ENCODE measurements at regions not wholly inside any gene's neighbourhood (a gene's known extent, or its start where the extent isn't known, plus 50 kb on each side); places are given as distances from the start of the nearest gene placed in this dataset.

GRCh38 chr1:23639460-23640095 is 52.0 kb upstream of the RPL11 start:
- H3K4me3 ChIP-seq (ENCODE audit: low read depth, low read length) = no peak overlapping the region
- no peaks in the 10 kb centered on the region for H3K27me3 ChIP-seq (ENCODE audit: control insufficient read depth, insufficient read depth, low read length)
- H3K9me3 ChIP-seq (ENCODE audit: control insufficient read depth, insufficient read depth, low read length) = no peaks in the 10 kb centered on the region
- H3K9ac ChIP-seq (ENCODE audit: low read depth, low read length) = no peak overlapping the region
- peaks cover 4% of the 10 kb centered on the region for H3K4me1 ChIP-seq (ENCODE audit: control insufficient read depth, insufficient read depth, low read length)
- H3K36me3 ChIP-seq (ENCODE audit: control insufficient read depth, insufficient read depth, low read length) = no peaks in the 10 kb centered on the region

DNA sequence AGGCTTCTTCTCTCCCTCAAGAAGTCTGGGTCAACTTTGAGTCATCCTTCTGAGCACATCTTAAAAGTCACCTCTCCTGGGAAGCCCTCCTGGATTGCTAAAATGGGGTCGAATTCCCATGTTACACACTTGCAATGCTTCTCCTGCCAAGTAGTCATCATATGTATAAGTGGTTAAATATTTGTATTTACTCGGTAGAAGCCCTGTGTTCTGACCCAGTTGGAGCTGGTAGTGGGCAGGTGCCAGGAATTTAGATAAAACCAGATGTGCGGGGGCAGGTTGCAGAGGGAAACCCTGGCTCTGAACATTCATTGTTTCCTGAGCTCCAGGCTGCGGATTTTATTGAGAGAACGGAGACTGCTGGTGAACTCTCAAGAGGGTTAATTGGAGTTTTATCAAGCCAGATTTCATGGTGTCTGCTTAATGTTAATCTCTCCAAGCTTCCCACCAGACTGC is 52.8 kb upstream of the RPL11 start:
- H3K4me3 ChIP-seq (ENCODE audit: low read depth, low read length) = no peak overlapping the region
- peaks cover 4% of the 10 kb centered on the region for H3K4me1 ChIP-seq (ENCODE audit: control insufficient read depth, insufficient read depth, low read length)
- H3K9ac ChIP-seq (ENCODE audit: low read depth, low read length) = no peak overlapping the region
- no peaks in the 10 kb centered on the region for H3K36me3 ChIP-seq (ENCODE audit: control insufficient read depth, insufficient read depth, low read length)
- no peaks in the 10 kb centered on the region for H3K27me3 ChIP-seq (ENCODE audit: control insufficient read depth, insufficient read depth, low read length)
- H3K9me3 ChIP-seq (ENCODE audit: control insufficient read depth, insufficient read depth, low read length) = no peaks in the 10 kb centered on the region

DNA sequence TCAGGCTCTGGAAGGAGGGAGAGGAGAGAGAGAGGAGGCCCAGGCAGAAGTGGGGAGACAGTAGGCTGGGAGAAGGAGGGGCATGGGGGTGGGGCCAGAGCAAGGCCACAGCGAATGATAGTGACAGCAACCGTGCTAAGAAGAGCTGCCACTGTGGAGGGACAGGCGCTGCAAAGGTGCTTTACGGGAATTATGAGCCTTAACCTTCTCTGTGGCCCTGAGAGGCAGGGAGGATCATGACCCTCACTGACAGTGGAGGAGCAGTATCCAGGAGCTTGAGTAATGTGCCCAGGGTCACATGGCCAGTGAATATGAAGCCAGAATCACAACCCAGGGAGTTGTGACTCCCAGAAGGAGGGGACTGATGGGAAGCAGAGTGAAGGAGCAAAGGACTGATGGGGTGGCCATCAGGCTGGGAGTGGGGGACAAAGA is 53.4 kb upstream of the RPL11 start:
- no peaks in the 10 kb centered on the region for H3K27me3 ChIP-seq (ENCODE audit: control insufficient read depth, insufficient read depth, low read length)
- H3K9ac ChIP-seq (ENCODE audit: low read depth, low read length) = no peak overlapping the region
- no peaks in the 10 kb centered on the region for H3K9me3 ChIP-seq (ENCODE audit: control insufficient read depth, insufficient read depth, low read length)
- no peak overlapping the region for H3K4me3 ChIP-seq (ENCODE audit: low read depth, low read length)
- peaks cover 4% of the 10 kb centered on the region for H3K4me1 ChIP-seq (ENCODE audit: control insufficient read depth, insufficient read depth, low read length)
- H3K36me3 ChIP-seq (ENCODE audit: control insufficient read depth, insufficient read depth, low read length) = no peaks in the 10 kb centered on the region

DNA sequence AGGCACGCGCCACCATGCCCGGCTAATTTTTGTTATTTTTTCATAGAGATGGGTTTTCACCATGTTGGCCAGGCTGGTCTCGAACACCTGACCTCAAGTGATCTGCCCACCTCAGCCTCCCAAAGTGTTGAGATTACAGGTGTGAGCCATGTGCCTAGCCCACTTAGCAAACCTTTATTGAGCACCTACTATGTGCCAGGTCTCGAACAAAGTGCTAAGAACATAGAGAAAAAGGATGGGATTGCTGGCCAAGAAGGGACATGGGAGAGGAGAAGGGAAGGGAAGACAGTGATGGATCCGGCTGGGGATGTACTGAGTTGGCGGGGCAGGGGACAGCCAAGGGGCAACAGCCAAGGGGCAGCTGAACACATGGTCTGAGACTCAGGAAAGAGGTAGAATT is 55.6 kb upstream of the RPL11 start:
- Histone ChIP-seq H3K27me3 (ENCODE audit: control insufficient read depth, insufficient read depth, low read length) (no peaks in the 10 kb centered on the region), H3K4me3 (ENCODE audit: low read depth, low read length) (no peak overlapping the region), H3K9me3 (ENCODE audit: control insufficient read depth, insufficient read depth, low read length) (no peaks in the 10 kb centered on the region), H3K36me3 (ENCODE audit: control insufficient read depth, insufficient read depth, low read length) (no peaks in the 10 kb centered on the region), H3K9ac (ENCODE audit: low read depth, low read length) (no peak overlapping the region), H3K4me1 (ENCODE audit: control insufficient read depth, insufficient read depth, low read length) (peaks cover 4% of the 10 kb centered on the region)

DNA sequence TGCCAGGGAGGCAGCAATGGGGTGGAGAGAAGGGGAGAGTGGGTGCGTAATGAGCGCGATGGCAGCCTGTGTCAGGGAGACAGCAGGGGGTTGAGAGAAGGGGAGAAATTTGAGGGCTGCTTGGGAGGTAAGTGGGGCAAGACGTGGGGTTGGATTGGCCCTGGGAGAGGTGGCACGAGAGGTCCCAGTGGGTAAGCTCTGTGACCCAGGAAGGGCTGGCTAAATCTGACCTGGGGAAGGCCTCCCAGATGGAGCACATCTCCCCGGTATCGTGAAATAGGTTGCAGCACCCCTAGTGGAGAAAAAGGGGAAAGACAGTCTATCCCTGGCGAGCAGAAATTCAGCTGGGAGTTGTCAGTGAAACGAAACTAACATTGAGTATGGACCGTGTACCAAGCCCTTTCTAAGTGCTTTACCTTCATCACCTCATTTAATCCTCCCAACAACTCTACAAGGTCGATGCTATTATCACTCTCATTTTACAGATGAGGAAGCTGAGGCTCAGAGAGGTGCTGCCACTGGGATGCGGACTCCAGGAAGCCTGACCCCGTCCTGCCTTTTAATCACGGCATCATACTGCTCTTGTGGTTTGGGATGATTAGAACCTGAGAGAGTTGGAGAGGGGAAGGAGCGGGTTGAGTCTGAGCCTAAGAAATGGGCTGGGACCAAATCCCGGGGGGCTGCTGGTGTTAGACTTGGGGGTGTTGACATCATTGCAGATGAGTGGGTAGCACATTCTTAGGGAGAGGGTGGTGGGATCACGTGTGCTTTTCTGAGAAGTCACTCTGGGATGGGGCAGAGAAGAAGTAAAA is 56.6 kb upstream of the RPL11 start:
- no peaks in the 10 kb centered on the region for H3K9me3 ChIP-seq (ENCODE audit: control insufficient read depth, insufficient read depth, low read length)
- no peak overlapping the region for H3K9ac ChIP-seq (ENCODE audit: low read depth, low read length)
- no peaks in the 10 kb centered on the region for H3K27me3 ChIP-seq (ENCODE audit: control insufficient read depth, insufficient read depth, low read length)
- H3K4me1 ChIP-seq (ENCODE audit: control insufficient read depth, insufficient read depth, low read length) = peaks cover 4% of the 10 kb centered on the region
- no peaks in the 10 kb centered on the region for H3K36me3 ChIP-seq (ENCODE audit: control insufficient read depth, insufficient read depth, low read length)
- H3K4me3 ChIP-seq (ENCODE audit: low read depth, low read length) = no peak overlapping the region

GRCh38 chr1:23634518-23634839 is 57.1 kb upstream of the RPL11 start:
- H3K4me1 ChIP-seq (ENCODE audit: control insufficient read depth, insufficient read depth, low read length) = peaks cover 4% of the 10 kb centered on the region

GRCh38 chr1:23632479-23633160 is 59.0 kb upstream of the RPL11 start:
- Histone ChIP-seq H3K9me3 (ENCODE audit: control insufficient read depth, insufficient read depth, low read length) (no peaks in the 10 kb centered on the region), H3K27me3 (ENCODE audit: control insufficient read depth, insufficient read depth, low read length) (no peaks in the 10 kb centered on the region), H3K9ac (ENCODE audit: low read depth, low read length) (no peak overlapping the region), H3K4me1 (ENCODE audit: control insufficient read depth, insufficient read depth, low read length) (peaks cover 4% of the 10 kb centered on the region), H3K36me3 (ENCODE audit: control insufficient read depth, insufficient read depth, low read length) (no peaks in the 10 kb centered on the region), H3K4me3 (ENCODE audit: low read depth, low read length) (no peak overlapping the region)

More at GRCh38 chr1:23634518-23634839, 57.1 kb upstream of the RPL11 start:
- H3K27me3 ChIP-seq (ENCODE audit: control insufficient read depth, insufficient read depth, low read length) = no peaks in the 10 kb centered on the region
- no peak overlapping the region for H3K4me3 ChIP-seq (ENCODE audit: low read depth, low read length)
- H3K9ac ChIP-seq (ENCODE audit: low read depth, low read length) = no peak overlapping the region
- H3K36me3 ChIP-seq (ENCODE audit: control insufficient read depth, insufficient read depth, low read length) = no peaks in the 10 kb centered on the region
- no peaks in the 10 kb centered on the region for H3K9me3 ChIP-seq (ENCODE audit: control insufficient read depth, insufficient read depth, low read length)

- H3K27me3 ChIP-seq (ENCODE audit: control insufficient read depth, insufficient read depth, low read length) = no peaks in the 10 kb centered on the region
- no peak overlapping the region for H3K9ac ChIP-seq (ENCODE audit: low read depth, low read length)
- H3K4me3 ChIP-seq (ENCODE audit: low read depth, low read length) = no peak overlapping the region
- no peaks in the 10 kb centered on the region for H3K4me1 ChIP-seq (ENCODE audit: control insufficient read depth, insufficient read depth, low read length)
- H3K9me3 ChIP-seq (ENCODE audit: control insufficient read depth, insufficient read depth, low read length) = no peaks in the 10 kb centered on the region
- H3K36me3 ChIP-seq (ENCODE audit: control insufficient read depth, insufficient read depth, low read length) = no peaks in the 10 kb centered on the region
Measured at GRCh38 chr1:23629708-23630290, 61.8 kb upstream of the RPL11 start.

- no peak overlapping the region for H3K9ac ChIP-seq (ENCODE audit: low read depth, low read length)
- H3K36me3 ChIP-seq (ENCODE audit: control insufficient read depth, insufficient read depth, low read length) = no peaks in the 10 kb centered on the region
- H3K4me3 ChIP-seq (ENCODE audit: low read depth, low read length) = no peak overlapping the region
- H3K27me3 ChIP-seq (ENCODE audit: control insufficient read depth, insufficient read depth, low read length) = no peaks in the 10 kb centered on the region
- no peaks in the 10 kb centered on the region for H3K4me1 ChIP-seq (ENCODE audit: control insufficient read depth, insufficient read depth, low read length)
- H3K9me3 ChIP-seq (ENCODE audit: control insufficient read depth, insufficient read depth, low read length) = no peaks in the 10 kb centered on the region
Measured at GRCh38 chr1:23628951-23629387, 62.6 kb upstream of the RPL11 start.

DNA sequence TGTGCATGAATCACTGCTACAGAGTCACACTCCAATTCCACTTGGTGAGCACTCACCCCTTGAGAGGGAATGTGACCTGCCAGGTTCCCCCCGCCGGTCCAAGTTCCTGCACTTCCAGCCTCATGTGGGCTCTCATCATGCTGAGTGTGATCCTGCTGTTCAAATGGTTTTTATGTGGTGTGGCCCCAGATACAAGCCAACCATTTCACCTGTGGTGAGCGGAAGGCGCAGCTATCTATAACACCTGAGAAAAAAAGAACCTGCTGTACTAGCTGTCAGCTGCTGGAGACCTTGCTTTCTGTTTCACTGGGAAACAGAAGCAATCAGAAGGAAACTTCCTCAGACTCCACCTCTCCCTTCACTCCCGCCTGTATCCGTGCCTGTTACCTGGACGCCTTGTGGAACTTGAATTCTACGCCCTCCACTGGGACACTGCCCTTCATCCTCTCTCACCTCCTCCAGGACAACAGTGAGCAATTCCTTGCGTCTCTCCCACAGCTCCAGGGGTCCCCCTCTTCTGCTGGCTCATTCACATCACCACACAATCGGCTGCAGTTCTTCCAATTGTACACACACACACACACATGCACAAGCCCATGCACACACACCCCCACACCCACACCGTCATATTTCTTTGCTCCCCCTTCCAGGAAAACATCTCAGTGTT is 64.4 kb upstream of the RPL11 start:
- Histone ChIP-seq H3K4me3 (ENCODE audit: low read depth, low read length) (no peak overlapping the region), H3K4me1 (ENCODE audit: control insufficient read depth, insufficient read depth, low read length) (no peaks in the 10 kb centered on the region), H3K9me3 (ENCODE audit: control insufficient read depth, insufficient read depth, low read length) (no peaks in the 10 kb centered on the region), H3K27me3 (ENCODE audit: control insufficient read depth, insufficient read depth, low read length) (no peaks in the 10 kb centered on the region), H3K36me3 (ENCODE audit: control insufficient read depth, insufficient read depth, low read length) (no peaks in the 10 kb centered on the region), H3K9ac (ENCODE audit: low read depth, low read length) (no peak overlapping the region)

- no peaks in the 10 kb centered on the region for H3K36me3 ChIP-seq (ENCODE audit: control insufficient read depth, insufficient read depth, low read length)
- H3K9ac ChIP-seq (ENCODE audit: low read depth, low read length) = no peak overlapping the region
- H3K9me3 ChIP-seq (ENCODE audit: control insufficient read depth, insufficient read depth, low read length) = no peaks in the 10 kb centered on the region
- H3K27me3 ChIP-seq (ENCODE audit: control insufficient read depth, insufficient read depth, low read length) = peaks cover 3% of the 10 kb centered on the region
- H3K4me1 ChIP-seq (ENCODE audit: control insufficient read depth, insufficient read depth, low read length) = no peaks in the 10 kb centered on the region
- H3K4me3 ChIP-seq (ENCODE audit: low read depth, low read length) = no peak overlapping the region
Measured at GRCh38 chr1:23625929-23626535, 65.6 kb upstream of the RPL11 start.
